ENCODE measurements at regions not wholly inside any gene's neighbourhood (a gene's known extent, or its start where the extent isn't known, plus 50 kb on each side); places are given as distances from the start of the nearest gene placed in this dataset.

- no peak for DNase-seq
Observed at GRCh38 chr12:58270966-58271705, 329.8 kb downstream of the ATP23 start.

- DNase-seq: no peak
Observed at GRCh38 chr12:58272461-58272860, 331.1 kb downstream of the ATP23 start.

GRCh38 chr12:58277231-58277630 is 335.9 kb downstream of the ATP23 start:
- DNase-seq: no peak

- no peak for DNase-seq
Observed at GRCh38 chr12:58283553-58283952, 342.2 kb downstream of the ATP23 start.

GRCh38 chr12:58285551-58285950 is 344.2 kb downstream of the ATP23 start:
- DNase-seq: no peak

GRCh38 chr12:58286353-58286752 is 345.0 kb downstream of the ATP23 start:
- DNase-seq: no peak

- no peak for DNase-seq
Observed at GRCh38 chr12:58288190-58288589, 346.8 kb downstream of the ATP23 start.

GRCh38 chr12:58291106-58291505 is 349.7 kb downstream of the ATP23 start:
- DNase-seq: no peak

- DNase-seq: no peak
Observed at GRCh38 chr12:58293308-58293982, 352.1 kb downstream of the ATP23 start.

GRCh38 chr12:58295268-58295667 is 353.9 kb downstream of the ATP23 start:
- DNase-seq: no peak

- DNase-seq: no peak
Observed at GRCh38 chr12:58296863-58297262, 355.5 kb downstream of the ATP23 start.

GRCh38 chr12:58298803-58299202 is 357.4 kb downstream of the ATP23 start:
- no peak for DNase-seq

GRCh38 chr12:58299371-58299770 is 358.0 kb downstream of the ATP23 start:
- DNase-seq: no peak

GRCh38 chr12:58301038-58301729 is 359.8 kb downstream of the ATP23 start:
- DNase-seq: no peak

- no peak for DNase-seq
Observed at GRCh38 chr12:58301730-58302122, 360.4 kb downstream of the ATP23 start.

GRCh38 chr12:58302487-58303011 is 361.2 kb downstream of the ATP23 start:
- peak; percentile 67 for DNase-seq

- no peak for DNase-seq
Observed at GRCh38 chr12:58306266-58307000, 365.1 kb downstream of the ATP23 start.

GRCh38 chr12:58309806-58310205 is 368.4 kb downstream of the ATP23 start:
- no peak for DNase-seq

GRCh38 chr12:58310368-58310767 is 369.0 kb downstream of the ATP23 start:
- DNase-seq: no peak

GRCh38 chr12:58310809-58311622 is 369.6 kb downstream of the ATP23 start:
- DNase-seq: no peak

GRCh38 chr12:58313091-58313855 is 371.9 kb downstream of the ATP23 start:
- DNase-seq: no peak
